GM18505 (cell line): ENCODE measurements at regions not wholly inside any gene's neighbourhood (a gene's known extent, or its start where the extent isn't known, plus 50 kb on each side); places are given as distances from the start of the nearest gene placed in this dataset.
A peak's percentile ranks its signal among the peaks of the same experiment; 100 is the strongest.

Experiments used
- ATAC-seq: cut with Tn5 transposase; IDR thresholded peaks from one replicate; pipeline ENCODE4 v1.9.1; 2021; ENCODE audit not compliant: unreplicated experiment
- POLR2A ChIP-seq: IDR thresholded peaks from 4 replicates; pipeline ENCODE4 v1.6.1; 2011; ENCODE audit warnings: borderline replicate concordance; ENCODE audit not compliant: insufficient read depth, insufficient read length; ENCODE audit errors: extremely low read depth

DNA sequence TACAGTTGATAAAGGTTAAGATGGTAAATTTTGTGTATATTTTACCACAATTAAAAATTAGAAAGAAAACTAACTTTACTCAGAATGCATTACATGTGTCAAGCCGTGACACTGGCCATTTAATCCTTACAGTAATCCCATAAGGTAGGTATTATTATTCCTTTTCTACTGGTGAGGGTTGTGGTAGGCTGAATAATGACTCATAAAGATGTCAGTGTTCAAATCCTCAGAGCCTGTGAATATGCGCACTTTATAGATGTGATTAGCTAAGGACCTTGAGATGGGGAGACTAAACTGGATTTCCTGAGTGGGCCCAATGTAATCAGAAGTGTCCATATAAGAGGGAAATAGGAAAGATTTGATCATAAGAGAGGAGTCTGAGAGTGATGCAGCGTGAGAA is 288.1 kb downstream of the TMEM167A start:
- no peak for ATAC-seq
- TF ChIP-seq POLR2A, result no peak

DNA sequence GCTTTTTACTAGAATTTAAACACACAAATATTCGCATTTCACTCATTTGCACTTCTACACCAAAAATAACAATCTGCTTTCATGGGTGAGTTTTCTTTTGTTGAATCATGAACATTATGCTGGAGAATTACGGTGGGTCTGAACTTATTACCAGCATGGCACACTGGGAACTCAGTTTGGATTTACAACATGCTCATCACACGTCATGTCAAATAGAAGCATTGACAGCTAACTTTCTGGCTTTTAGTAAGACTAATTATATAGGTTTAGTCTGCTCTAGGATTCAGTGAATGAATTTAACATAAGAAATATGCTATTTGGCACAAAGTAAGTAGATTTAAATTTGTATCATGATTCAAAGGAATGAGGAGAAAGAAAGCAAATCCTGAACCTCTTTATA is 290.4 kb downstream of the TMEM167A start:
- ATAC-seq, result no peak
- TF ChIP-seq POLR2A, result no peak

DNA sequence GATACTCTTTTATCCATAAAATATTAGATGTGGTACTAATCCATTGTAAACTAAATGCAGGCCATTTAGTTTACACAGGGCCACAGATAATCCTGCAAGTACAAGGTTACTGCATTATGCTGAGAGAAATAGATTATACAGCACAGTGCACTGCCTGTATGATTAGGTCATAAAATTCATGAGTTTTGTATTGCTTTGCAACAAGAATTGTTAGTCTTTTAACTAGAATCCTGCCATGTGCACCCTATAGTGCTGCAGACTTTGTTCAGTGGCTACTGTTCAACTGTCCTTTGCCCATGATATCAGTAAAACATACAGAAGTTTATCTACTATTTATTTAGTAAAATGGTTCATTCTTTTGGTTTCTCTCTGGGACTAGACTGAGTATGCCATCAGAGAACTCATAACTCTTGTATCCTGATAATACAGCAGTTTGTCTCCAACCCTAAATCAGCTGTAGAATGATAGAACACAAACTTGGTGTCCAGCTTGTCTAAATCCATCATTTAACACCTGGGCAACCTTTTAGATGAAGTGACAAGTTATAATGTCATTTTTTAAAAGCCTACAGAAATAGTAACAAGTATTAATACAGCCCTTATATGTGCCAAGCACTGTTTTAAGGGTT is 291.2 kb downstream of the TMEM167A start:
- no peak for TF ChIP-seq POLR2A

DNA sequence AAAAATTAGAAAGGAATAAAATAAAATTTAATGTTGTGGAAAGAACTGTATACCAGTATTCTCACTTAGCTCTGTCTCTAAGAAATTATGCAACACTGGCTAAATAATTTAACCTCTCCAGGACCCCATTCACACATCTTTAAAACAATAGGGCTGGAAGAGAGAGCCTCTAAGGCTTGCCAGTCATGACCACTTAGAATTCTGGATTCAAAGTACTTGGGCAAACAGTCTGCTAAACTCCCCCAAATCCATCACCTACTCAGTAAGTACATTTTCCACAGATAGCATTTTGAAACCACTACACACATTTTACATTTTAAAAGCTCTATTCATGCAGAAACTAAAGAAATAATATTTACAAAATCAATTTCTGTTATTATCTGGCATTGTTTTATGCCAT is 291.7 kb downstream of the TMEM167A start:
- no peak for TF ChIP-seq POLR2A
- ATAC-seq, result no peak

More for the DNA sequence above, 291.2 kb downstream of the TMEM167A start:
- ATAC-seq, result no peak

DNA sequence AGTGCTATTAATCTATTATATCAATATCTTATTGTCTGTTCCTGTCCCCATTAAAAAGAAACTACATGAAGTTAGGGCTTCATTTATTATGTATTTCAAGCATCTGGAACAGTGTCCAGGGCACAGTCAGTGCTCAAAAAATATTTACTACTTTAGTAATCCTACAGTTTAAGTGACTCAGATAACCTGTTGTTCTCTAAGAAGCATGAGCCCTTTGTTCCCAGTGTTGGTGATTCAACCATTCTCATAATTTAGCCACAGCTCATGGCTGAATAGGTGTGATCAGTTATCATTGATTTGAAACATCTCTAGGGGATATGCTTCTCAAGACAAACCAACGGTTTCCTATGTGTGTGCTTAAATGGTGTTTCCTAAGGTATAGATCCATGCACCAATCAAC is 292.7 kb downstream of the TMEM167A start:
- ATAC-seq, result no peak
- TF ChIP-seq POLR2A, result no peak

DNA sequence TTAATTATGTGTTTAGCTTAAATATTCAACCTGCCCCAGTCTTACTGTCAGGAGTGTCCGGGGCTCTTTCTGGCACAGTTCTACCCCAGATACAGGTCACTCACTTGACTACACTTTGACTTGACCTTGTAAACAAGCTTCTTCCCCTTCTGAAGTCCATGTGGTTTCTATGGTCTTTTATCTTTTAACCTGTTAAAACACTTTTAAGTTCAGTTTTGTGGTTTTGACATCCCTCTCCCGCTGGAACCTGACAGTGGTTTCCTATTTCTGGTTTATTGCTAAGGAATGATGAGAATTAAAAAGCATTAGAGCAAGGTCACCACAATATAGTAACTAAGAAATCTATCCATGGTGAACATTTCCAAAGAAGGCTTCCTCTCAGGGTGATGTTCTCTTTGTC is 300.1 kb downstream of the TMEM167A start:
- no peak for TF ChIP-seq POLR2A
- ATAC-seq, result no peak

DNA sequence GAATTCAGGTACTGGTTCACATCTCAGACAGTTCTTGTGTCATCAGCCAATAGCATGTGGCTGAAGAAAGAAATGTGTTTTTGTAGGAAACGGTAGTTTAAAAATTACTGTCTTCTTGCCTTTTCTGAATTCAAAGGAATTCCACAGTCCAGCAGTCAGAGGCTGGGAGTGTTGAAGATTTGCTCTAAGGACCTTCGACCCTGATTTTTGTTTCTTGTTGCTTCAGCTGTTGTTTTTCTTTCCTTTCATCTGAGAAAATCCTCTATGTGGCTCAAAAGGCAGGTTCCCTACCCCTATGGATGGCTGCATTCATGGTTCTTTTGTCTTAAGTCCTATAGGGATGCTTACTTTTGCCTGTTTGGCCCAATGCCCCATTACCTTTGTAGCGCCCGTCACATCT is 304.9 kb downstream of the TMEM167A start:
- no peak for TF ChIP-seq POLR2A
- ATAC-seq, result no peak

DNA sequence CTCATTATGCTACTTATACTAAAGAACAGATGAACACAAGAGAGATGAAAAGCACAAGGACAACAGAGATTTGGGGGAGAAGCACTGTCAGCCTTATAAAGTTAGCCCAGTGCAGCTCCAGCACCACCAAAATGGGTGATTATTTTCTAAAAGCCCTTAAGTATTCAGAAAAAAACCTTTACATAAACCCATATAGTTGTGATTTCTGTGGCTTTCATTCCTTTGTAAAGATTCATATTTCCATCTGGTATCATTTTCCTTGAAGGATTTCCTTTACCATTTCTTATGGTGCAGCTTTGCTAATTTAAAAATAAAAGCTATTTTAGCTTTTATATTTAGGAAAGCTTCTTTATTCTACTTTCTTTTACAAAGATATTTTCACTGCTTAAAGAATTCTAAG is 311.0 kb downstream of the TMEM167A start:
- no peak for ATAC-seq
- TF ChIP-seq POLR2A, result no peak

DNA sequence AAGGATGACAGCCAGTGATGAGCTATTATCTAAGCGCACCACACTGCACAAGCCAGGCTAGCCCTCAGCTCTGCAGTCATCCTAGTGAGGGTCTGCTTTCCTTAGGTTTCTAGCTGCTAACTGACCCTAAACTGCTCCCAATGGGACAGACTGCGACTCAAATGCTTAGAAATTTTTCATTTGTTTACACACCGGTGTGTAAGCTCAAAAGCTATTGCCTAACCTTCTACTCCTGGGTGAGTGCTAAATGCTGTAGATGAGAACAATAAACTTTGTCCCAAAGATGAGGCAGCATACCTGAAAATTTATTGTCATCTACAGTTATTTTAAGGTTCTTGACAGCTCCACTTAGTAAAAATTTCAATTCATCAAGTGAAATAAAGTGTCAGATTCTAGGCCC is 311.4 kb downstream of the TMEM167A start:
- no peak for ATAC-seq
- TF ChIP-seq POLR2A, result no peak

DNA sequence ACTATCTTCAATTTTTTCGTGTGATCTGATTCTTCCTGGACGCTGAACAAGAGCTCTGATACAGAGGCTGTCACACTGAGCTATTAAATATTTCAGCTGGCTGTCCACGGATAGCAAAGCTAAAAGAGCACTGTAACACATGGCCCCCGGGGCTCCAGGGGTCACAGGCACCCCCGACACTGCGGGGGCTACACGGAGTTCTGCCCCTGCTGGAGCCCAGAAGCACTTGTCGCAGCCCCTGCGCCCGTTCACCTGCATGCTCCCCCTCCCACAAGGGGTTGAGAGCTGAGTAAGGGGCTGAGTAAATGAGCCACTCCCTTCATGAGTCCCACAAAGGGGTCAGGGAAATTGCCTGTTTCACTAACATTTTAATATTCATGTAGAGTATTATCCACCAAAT is 316.3 kb downstream of the TMEM167A start:
- no peak for ATAC-seq
- TF ChIP-seq POLR2A, result no peak

DNA sequence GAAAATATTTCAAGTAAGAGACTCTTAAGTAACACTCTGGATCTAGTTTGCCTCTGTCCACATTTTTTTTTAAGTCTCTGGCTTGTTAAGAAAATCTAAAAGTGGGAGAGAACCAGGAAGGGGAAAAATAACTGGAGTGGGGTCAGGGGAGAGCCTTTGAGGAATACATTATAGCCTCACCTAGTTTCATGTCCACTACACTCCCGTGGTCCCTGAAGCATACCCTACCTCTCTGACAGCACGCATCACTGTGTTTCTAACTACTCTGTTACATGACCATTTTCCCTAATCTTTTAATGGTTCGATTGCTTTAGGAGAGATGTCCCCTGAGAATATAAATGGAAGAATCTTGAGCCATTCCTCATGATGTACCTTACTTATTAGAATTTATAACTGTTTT is 318.3 kb downstream of the TMEM167A start:
- no peak for ATAC-seq
- no peak for TF ChIP-seq POLR2A

DNA sequence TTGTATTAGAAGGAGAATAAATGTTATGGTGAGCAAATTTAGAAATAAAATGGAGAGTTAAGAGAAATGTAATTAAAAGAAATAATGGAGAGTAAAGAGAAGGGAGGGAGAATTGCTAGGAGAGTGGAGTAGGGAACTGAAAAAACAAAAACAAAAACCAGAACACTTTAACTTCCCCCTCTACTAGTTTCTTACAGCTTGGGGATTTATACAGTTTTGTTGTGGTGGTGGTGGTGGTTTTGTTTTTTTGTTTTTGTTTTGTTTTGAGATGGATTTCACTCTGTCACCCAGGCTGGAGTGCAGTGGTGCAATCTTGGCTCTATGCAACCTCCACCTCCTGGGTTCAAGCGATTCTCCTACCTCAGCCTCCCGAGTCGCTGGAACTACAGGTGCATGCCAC is 322.4 kb downstream of the TMEM167A start:
- peak; percentile 94 for ATAC-seq
- no peak for TF ChIP-seq POLR2A

DNA sequence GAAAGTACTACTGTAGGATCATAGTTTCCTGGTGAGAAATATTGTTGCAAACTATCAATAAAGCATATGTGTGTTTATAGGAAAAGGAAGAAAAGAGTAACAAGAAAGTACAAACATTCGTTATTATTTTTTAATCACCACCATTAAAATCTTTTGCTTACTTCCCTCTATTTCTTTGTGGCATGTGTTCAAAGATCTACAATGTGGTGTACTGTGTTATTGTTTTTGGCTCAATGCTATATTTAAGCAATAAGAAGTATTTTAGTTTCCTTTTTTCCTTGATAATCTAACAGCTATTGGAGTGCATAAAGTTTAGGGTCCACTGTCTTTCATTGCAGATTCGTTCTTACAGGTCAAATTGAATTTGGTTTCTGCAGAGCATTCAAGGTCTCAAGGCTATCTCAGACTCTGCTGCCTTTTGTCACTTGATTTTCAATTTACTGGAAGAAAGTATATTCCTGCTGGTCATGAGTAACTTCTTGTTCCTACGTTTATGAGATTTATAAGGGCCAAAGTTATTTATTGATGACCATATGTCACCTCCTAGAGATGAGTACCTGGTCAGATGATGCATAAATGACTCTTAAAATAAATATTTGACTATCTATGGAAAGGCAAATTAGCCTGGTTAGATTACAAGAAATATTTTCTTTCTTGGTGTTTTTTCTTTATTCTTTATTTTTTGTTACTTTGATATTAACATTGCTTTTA is 323.0 kb downstream of the TMEM167A start:
- no peak for TF ChIP-seq POLR2A
- ATAC-seq, result no peak

DNA sequence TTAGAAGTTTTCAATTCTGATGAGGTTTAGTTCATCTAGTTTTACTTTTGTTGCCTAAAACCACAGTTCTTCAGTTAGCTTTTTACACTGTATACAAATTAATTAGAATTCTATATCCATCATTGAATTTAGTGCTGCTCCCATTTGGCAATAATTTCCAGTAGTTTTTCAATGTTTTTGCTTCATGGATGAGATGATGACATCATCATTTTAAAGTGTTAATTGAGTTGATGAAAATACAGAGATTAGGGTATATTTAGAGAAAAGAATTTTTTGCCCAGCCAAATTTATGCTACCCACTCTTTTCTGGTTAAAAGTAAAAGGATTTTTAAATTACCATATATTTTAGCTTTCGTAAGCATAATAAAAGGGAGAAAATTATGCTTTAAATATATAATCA is 323.8 kb downstream of the TMEM167A start:
- ATAC-seq, result no peak

More for the DNA sequence above, 323.8 kb downstream of the TMEM167A start:
- TF ChIP-seq POLR2A, result no peak
